K562 (cell line): ENCODE measurements at regions not wholly inside any gene's neighbourhood (a gene's known extent, or its start where the extent isn't known, plus 50 kb on each side); places are given as distances from the start of the nearest gene placed in this dataset.

Source experiments
- ATAC-seq: fragments of 200-7000 bp; cut with Tn5 transposase; 3 replicates; pipeline ENCODE4 v1.9.1; 2020; ENCODE audit warnings: moderate library complexity
- BruUV-seq: library from RNA; stranded (reverse); fragments of 400-500 nt; replicated peaks from 2 replicates; lab custom pipeline; 2021; lab: Mats Ljungman, UMichigan
- CTCF ChIA-PET: fragments of 300-600 bp; formaldehyde crosslinking; extraction: SDS; loops from one replicate; lab custom pipeline; 2021; ENCODE audit warnings: low intra/inter-chr PET ratio; lab: Yijun Ruan, JAX
- POLR2A ChIA-PET: fragments of 300-600, 350-650 bp; sonication (Branson Sonifier 250); formaldehyde crosslinking; extraction: SDS; loops from one replicate; lab custom pipeline; 2021; ENCODE audit warnings: antibody characterized with exemption, inconsistent platforms; lab: Yijun Ruan, JAX
- DNase-seq, 4 experiments: peaks; one replicate each; pipeline versions ENCODE4 v3.0.0 to v3.0.0-alpha.2; 2011 to 2018; ENCODE audit warnings: low spot score in 3 of 4, mixed read lengths in 3 of 4; ENCODE audit errors: extremely low read depth in 1 of 4
- FAIRE-seq: peaks from 2 replicates; lab custom pipeline; 2011; peaks lifted over from hg19 to GRCh38; lab: Jason Lieb, UNC
- H2AFZ ChIP-seq: 2 replicates; pipeline ENCODE4 v1.6.0; 2011; ENCODE audit warnings: low read depth, low read length, control low read depth, inconsistent platforms
- H3K27ac ChIP-seq: fragments of 200-600 bp; 3 replicates; pipeline ENCODE4 v1.8.0; 2011; ENCODE audit warnings: low read depth, mild to moderate bottlenecking, control low read depth, inconsistent platforms, low read length, moderate library complexity, mixed read lengths; ENCODE audit errors: extremely low read depth
- H3K27me3 ChIP-seq, 2 experiments: fragments of 300-600 bp in 1 of 2; 2 replicates in 1 of 2; 3 replicates in 1 of 2; pipeline versions ENCODE4 v1.6.0 to v1.8.0; 2011; ENCODE audit warnings: inconsistent platforms in 2 of 2, low read length in 2 of 2, mild to moderate bottlenecking in 1 of 2, mixed read lengths in 1 of 2, moderate library complexity in 1 of 2; ENCODE audit not compliant: control insufficient read depth in 2 of 2, insufficient read depth in 2 of 2
- H3K36me3 ChIP-seq: fragments of 300-600 bp; 3 replicates; pipeline ENCODE4 v1.8.0; 2011; ENCODE audit warnings: mild to moderate bottlenecking, low read length, inconsistent platforms; ENCODE audit not compliant: control insufficient read depth, insufficient read depth
- H3K4me1 ChIP-seq, 2 experiments: fragments of 200-600 bp in 1 of 2; replicated peaks in 1 of 2; 2 replicates in 1 of 2; 3 replicates in 1 of 2; pipeline versions ENCODE4 v1.5.1 to v1.8.0; 2011; ENCODE audit warnings: inconsistent platforms in 2 of 2, low read length in 2 of 2, mild to moderate bottlenecking in 1 of 2, mixed read lengths in 1 of 2, moderate library complexity in 1 of 2; ENCODE audit not compliant: control insufficient read depth in 2 of 2, insufficient read depth in 2 of 2
- H3K4me2 ChIP-seq: 2 replicates; pipeline ENCODE4 v1.6.1; 2011; ENCODE audit warnings: low read length, control low read depth, inconsistent platforms, mixed read lengths; ENCODE audit not compliant: insufficient read depth
- H3K4me3 ChIP-seq: fragments of 200-600 bp; sonication (generic), shearing (Covaris generic); 2 replicates; pipeline ENCODE4 v1.5.1; 2016; ENCODE audit warnings: control low read depth, inconsistent platforms
- H3K79me2 ChIP-seq: fragments of 200-600 bp; 3 replicates; pipeline ENCODE4 v1.8.0; 2011; ENCODE audit warnings: low read length, inconsistent platforms; ENCODE audit not compliant: control insufficient read depth, insufficient read depth
- H3K9ac ChIP-seq, 2 experiments: 2 replicates each; pipeline versions ENCODE4 v1.6.0 to v1.6.1; 2011; ENCODE audit warnings: low read depth in 2 of 2, low read length in 2 of 2, control low read depth in 1 of 2, inconsistent platforms in 1 of 2, mild to moderate bottlenecking in 1 of 2, mixed read lengths in 1 of 2; ENCODE audit not compliant: insufficient read depth in 1 of 2
- H3K9me1 ChIP-seq: one replicate; pipeline ENCODE4 v1.6.0; 2011; ENCODE audit warnings: inconsistent platforms, mild to moderate bottlenecking, low read length, moderate library complexity; ENCODE audit not compliant: control insufficient read depth, insufficient read depth
- H3K9me3 ChIP-seq: replicated peaks from 2 replicates; pipeline ENCODE4 v1.5.1; 2011; ENCODE audit warnings: low read depth, low read length, inconsistent platforms; ENCODE audit not compliant: control insufficient read depth, insufficient read depth
- H4K20me1 ChIP-seq: replicated peaks from 2 replicates; pipeline ENCODE4 v1.6.1; 2011; ENCODE audit warnings: low read length, inconsistent platforms, mixed read lengths; ENCODE audit not compliant: control insufficient read depth, insufficient read depth
- NCOA6 ChIP-seq: fragments of 450-650 bp; IDR thresholded peaks from 2 replicates; pipeline ENCODE4 v1.6.1; 2017; ENCODE audit warnings: mild to moderate bottlenecking
- PTTG1 ChIP-seq: fragments of 450-650 bp; IDR thresholded peaks from 2 replicates; pipeline ENCODE4 v1.6.1; 2016; ENCODE audit warnings: low read depth, mild to moderate bottlenecking, missing genetic modification characterization, missing compliant biosample characterization
- SREBF1 ChIP-seq: fragments of 150-350 bp; IDR thresholded peaks from 2 replicates; pipeline ENCODE4 v1.6.1; 2014; ENCODE audit warnings: antibody characterized with exemption, low read depth, low read length, borderline replicate concordance
- ZNF232 ChIP-seq: sonication (generic); formaldehyde crosslinking; IDR thresholded peaks from 2 replicates; pipeline ENCODE4 v1.8.0; 2022; ENCODE audit warnings: mild to moderate bottlenecking, missing genetic modification reagents
- WGBS: fragments of 100-300 bp; shearing (Covaris generic); methylation state at CpG from one replicate; pipeline ENCODE4 v1.1.6; 2016; ENCODE audit warnings: low coverage, mixed read lengths; ENCODE audit not compliant: insufficient coverage; ENCODE audit errors: missing lambda C conversion rate; 5-methylcytosine and 5-hydroxymethylcytosine counted together
- in situ Hi-C: fragments of 300-500 bp; cut with MboI; formaldehyde crosslinking; loops from 4 replicates; pipeline ENCODE4 v1.15.0; 2018; ENCODE audit warnings: inconsistent platforms, mixed read lengths
- intact Hi-C: fragments of 100-400 bp; cut with micrococcal nuclease; formaldehyde crosslinking; loops from 2 replicates; pipeline ENCODE4 v1.14.2; 2022
- TF ChIP-seq, protein P1 (sequence below): sonication (generic); formaldehyde crosslinking; IDR thresholded peaks from 2 replicates; pipeline ENCODE4 v1.8.0; 2023; ENCODE audit warnings: mild to moderate bottlenecking, missing genetic modification reagents
- TF ChIP-seq, protein P2 (sequence below): fragments of 250-450 bp; sonication (Bioruptor Pico); IDR thresholded peaks from 2 replicates; pipeline ENCODE4 v1.8.0; 2022; ENCODE audit warnings: moderate library complexity, mild to moderate bottlenecking, inconsistent platforms
- TF ChIP-seq, protein P3 (sequence below), 2 experiments: IDR thresholded peaks in 1 of 2; conservative IDR thresholded peaks in 1 of 2; 2 replicates each; pipeline ENCODE4 v1.6.1; 2016; ENCODE audit warnings: low read depth in 2 of 2, mild to moderate bottlenecking in 1 of 2, missing compliant biosample characterization in 1 of 2, missing genetic modification characterization in 1 of 2, moderate library complexity in 1 of 2
- TF ChIP-seq, protein P4 (sequence below), 3 experiments: fragments of 200-800 bp in 1 of 3; sonication (Bioruptor generic) in 1 of 3; sonication (generic) in 1 of 3; formaldehyde crosslinking in 1 of 3; IDR thresholded peaks; 2 replicates each; pipeline versions ENCODE4 v1.6.1 to v1.8.0; 2016 to 2022; ENCODE audit warnings: mild to moderate bottlenecking in 2 of 3, missing compliant biosample characterization in 2 of 3, missing genetic modification characterization in 2 of 3, missing genetic modification reagents in 1 of 3
- TF ChIP-seq, protein P5 (sequence below): sonication (generic); formaldehyde crosslinking; IDR thresholded peaks from 2 replicates; pipeline ENCODE4 v1.8.0; 2022; ENCODE audit warnings: mild to moderate bottlenecking, missing genetic modification reagents

DNA sequence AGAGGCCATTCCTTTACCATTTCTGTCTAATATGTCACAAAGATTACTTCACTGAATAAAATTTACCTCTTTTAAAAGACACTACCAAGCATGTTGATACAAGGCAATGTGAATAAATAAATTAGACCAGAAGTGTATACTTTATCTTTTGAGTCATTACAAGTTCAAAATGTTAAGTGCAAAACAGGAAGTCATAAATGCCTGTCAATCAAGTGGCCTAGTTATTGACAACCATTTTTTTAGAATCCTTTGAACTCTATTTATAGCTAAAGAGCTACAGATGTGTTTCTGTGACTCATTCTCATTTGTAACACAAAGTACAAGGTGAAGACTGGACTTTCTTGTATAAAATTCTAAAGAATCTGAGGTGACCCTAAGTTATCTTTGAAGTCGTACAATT is 602.7 kb upstream of the SEMA6A start (continued):
- TF ChIP-seq, protein P1, sequence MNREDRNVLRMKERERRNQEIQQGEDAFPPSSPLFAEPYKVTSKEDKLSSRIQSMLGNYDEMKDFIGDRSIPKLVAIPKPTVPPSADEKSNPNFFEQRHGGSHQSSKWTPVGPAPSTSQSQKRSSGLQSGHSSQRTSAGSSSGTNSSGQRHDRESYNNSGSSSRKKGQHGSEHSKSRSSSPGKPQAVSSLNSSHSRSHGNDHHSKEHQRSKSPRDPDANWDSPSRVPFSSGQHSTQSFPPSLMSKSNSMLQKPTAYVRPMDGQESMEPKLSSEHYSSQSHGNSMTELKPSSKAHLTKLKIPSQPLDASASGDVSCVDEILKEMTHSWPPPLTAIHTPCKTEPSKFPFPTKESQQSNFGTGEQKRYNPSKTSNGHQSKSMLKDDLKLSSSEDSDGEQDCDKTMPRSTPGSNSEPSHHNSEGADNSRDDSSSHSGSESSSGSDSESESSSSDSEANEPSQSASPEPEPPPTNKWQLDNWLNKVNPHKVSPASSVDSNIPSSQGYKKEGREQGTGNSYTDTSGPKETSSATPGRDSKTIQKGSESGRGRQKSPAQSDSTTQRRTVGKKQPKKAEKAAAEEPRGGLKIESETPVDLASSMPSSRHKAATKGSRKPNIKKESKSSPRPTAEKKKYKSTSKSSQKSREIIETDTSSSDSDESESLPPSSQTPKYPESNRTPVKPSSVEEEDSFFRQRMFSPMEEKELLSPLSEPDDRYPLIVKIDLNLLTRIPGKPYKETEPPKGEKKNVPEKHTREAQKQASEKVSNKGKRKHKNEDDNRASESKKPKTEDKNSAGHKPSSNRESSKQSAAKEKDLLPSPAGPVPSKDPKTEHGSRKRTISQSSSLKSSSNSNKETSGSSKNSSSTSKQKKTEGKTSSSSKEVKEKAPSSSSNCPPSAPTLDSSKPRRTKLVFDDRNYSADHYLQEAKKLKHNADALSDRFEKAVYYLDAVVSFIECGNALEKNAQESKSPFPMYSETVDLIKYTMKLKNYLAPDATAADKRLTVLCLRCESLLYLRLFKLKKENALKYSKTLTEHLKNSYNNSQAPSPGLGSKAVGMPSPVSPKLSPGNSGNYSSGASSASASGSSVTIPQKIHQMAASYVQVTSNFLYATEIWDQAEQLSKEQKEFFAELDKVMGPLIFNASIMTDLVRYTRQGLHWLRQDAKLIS (CRISPR knock-in tag) = no peak
- TF ChIP-seq ZNF232 (CRISPR knock-in tag) = no peak

DNA sequence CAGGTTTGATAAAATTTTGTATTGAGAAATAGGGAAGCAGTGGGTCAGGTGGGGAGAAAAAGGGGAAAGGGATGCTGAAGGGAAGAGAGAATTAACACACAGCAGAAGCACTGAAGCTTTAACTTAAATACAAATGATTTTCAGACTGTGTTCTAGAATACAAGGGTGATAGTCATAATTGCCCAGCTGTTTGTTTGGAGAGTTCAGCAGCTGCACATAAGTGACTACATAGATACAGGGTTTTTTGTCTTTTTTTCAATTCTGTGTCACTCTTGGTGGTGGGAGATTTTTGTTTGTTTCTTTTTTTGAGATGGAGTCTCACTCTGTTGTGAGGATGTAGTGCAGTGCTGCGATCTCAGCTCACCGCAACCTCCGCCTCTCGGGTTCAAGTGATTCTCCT is 590.4 kb upstream of the SEMA6A start:
- no TSS peak for BruUV-seq
- no peak for FAIRE-seq
- TF ChIP-seq, protein P2, sequence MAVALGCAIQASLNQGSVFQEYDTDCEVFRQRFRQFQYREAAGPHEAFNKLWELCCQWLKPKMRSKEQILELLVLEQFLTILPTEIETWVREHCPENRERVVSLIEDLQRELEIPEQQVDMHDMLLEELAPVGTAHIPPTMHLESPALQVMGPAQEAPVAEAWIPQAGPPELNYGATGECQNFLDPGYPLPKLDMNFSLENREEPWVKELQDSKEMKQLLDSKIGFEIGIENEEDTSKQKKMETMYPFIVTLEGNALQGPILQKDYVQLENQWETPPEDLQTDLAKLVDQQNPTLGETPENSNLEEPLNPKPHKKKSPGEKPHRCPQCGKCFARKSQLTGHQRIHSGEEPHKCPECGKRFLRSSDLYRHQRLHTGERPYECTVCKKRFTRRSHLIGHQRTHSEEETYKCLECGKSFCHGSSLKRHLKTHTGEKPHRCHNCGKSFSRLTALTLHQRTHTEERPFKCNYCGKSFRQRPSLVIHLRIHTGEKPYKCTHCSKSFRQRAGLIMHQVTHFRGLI (CRISPR knock-in tag) = no peak
- TF ChIP-seq, protein P3, sequence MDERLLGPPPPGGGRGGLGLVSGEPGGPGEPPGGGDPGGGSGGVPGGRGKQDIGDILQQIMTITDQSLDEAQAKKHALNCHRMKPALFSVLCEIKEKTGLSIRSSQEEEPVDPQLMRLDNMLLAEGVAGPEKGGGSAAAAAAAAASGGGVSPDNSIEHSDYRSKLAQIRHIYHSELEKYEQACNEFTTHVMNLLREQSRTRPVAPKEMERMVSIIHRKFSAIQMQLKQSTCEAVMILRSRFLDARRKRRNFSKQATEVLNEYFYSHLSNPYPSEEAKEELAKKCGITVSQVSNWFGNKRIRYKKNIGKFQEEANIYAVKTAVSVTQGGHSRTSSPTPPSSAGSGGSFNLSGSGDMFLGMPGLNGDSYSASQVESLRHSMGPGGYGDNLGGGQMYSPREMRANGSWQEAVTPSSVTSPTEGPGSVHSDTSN (CRISPR knock-in tag; IDR thresholded peaks at IDR 0.05; ENCODE audit: low read depth) = no peak
- TF ChIP-seq, protein P3 (tag; conservative IDR thresholded peaks at IDR 0.05; ENCODE audit: low read depth) = no peak
- TF ChIP-seq SREBF1 = no peak
- TF ChIP-seq, protein P4, sequence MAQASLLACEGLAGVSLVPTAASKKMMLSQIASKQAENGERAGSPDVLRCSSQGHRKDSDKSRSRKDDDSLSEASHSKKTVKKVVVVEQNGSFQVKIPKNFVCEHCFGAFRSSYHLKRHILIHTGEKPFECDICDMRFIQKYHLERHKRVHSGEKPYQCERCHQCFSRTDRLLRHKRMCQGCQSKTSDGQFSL (CRISPR knock-in tag; IDR thresholded peaks at IDR 0.05) = no peak
- TF ChIP-seq, protein P4 (tag; IDR thresholded peaks at IDR 0.05) = no peak
- no peak for TF ChIP-seq PTTG1 (tag)
- TF ChIP-seq, protein P5, sequence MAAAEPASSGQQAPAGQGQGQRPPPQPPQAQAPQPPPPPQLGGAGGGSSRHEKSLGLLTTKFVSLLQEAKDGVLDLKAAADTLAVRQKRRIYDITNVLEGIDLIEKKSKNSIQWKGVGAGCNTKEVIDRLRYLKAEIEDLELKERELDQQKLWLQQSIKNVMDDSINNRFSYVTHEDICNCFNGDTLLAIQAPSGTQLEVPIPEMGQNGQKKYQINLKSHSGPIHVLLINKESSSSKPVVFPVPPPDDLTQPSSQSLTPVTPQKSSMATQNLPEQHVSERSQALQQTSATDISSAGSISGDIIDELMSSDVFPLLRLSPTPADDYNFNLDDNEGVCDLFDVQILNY (CRISPR knock-in tag) = no peak
- no peak for TF ChIP-seq NCOA6

More for the DNA sequence above, 590.4 kb upstream of the SEMA6A start:
- POLR2A ChIA-PET = no interaction called here
- Histone ChIP-seq H4K20me1 (no peaks in the 10 kb centered on the region), H3K9me3 (no peaks in the 10 kb centered on the region; the same call in 1 of the 2 replicates), H3K9ac (no peak overlapping the region), H3K79me2 (no peaks in the 10 kb centered on the region), H2AFZ (no peak overlapping the region), H3K4me1 (no peaks in the 10 kb centered on the region), H3K27ac (no peak overlapping the region), H3K27me3 (no peaks in the 10 kb centered on the region), H3K36me3 (no peaks in the 10 kb centered on the region), H3K4me3 (no peak overlapping the region), H3K4me2 (no peak overlapping the region), H3K9me1 (no peaks in the 10 kb centered on the region)
- ATAC-seq = no peak
- CTCF ChIA-PET = no interaction called here
- in situ Hi-C loops (no loop called here), intact Hi-C loops (no loop called here)
- DNase-seq = no peak
- 0% methylated on average over 4 of the region's 4 CpGs for WGBS
